HFF-Myc (cell line): ENCODE measurements at regions not wholly inside any gene's neighbourhood (a gene's known extent, or its start where the extent isn't known, plus 50 kb on each side); places are given as distances from the start of the nearest gene placed in this dataset.

Source experiments
- DNase-seq: peaks from one replicate; pipeline ENCODE4 v3.0.0-alpha.2; 2011; ENCODE audit warnings: low read depth; ENCODE audit errors: extremely low read depth
- H3K4me3 ChIP-seq: replicated peaks from 2 replicates; pipeline ENCODE4 v1.5.1; 2011; ENCODE audit warnings: low read depth, mild to moderate bottlenecking, control low read depth, low read length
- TF ChIP-seq, protein P1 (sequence below): IDR thresholded peaks from 2 replicates; pipeline ENCODE4 v1.5.1; 2012; ENCODE audit warnings: mild to moderate bottlenecking, low read depth, low read length, control low read depth; ENCODE audit errors: missing control alignments

- H3K4me3 ChIP-seq = no peak overlapping the region
- no peak for DNase-seq
- TF ChIP-seq, protein P1, sequence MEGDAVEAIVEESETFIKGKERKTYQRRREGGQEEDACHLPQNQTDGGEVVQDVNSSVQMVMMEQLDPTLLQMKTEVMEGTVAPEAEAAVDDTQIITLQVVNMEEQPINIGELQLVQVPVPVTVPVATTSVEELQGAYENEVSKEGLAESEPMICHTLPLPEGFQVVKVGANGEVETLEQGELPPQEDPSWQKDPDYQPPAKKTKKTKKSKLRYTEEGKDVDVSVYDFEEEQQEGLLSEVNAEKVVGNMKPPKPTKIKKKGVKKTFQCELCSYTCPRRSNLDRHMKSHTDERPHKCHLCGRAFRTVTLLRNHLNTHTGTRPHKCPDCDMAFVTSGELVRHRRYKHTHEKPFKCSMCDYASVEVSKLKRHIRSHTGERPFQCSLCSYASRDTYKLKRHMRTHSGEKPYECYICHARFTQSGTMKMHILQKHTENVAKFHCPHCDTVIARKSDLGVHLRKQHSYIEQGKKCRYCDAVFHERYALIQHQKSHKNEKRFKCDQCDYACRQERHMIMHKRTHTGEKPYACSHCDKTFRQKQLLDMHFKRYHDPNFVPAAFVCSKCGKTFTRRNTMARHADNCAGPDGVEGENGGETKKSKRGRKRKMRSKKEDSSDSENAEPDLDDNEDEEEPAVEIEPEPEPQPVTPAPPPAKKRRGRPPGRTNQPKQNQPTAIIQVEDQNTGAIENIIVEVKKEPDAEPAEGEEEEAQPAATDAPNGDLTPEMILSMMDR = no peak
Measured at GRCh38 chr21:15149600-15150224, 84.9 kb upstream of the NRIP1 start.

DNA sequence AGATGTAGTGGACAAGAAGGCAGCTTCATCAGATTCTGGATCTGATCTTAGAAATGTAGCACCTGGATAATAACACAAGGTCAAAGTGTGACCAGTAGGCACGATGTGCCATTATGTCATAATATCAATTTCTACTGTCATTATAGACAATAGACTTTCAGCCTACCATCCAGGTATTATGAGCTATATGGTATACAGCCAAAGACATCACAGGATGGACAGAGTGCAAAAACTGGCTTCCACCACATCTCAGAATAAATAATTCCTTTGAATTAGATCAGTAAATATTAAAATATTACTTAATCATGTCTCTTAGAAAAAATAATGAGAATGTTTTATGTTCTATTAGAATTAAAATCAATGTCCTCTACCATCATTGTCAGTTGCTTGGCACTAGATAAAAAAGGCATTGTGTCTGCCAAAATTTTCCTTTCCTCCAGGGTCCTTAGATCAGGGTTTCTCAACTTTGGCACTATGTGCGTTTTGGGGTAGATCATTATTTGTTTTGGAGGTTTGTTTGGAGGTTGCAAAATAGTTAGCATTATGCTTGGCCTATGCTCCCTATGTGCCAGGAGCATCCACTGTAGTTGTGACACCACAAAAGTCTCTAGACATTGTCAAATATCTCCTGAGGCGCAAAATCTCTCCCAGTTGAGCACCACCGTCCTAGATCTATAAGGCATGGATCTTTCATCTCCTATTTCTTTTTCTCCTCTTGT, 86.7 kb upstream of the NRIP1 start:
- H3K4me3 ChIP-seq = no peak overlapping the region
- no peak for DNase-seq
- TF ChIP-seq, protein P1 = no peak

DNA sequence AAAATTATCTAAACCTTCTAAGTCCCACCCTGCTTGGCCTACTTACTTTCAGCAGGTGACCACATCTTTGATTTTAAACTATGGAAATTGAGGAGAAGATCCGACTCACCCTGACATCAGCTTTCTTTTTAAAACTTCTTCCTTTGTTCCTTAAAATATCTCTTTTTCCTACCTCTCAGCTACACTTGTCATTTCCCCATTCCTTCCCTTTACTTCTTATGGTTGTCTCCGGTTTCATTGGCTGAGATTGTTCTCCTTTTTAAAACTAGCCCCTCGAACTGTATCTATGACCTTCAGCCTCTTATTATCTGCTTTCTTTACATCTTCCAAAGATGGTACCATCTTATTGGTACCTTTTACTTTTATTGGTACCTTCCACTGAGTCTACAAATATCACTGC, 87.8 kb upstream of the NRIP1 start:
- TF ChIP-seq, protein P1 = no peak
- no peak for DNase-seq
- no peak overlapping the region for H3K4me3 ChIP-seq

- H3K4me3 ChIP-seq = no peak overlapping the region
- TF ChIP-seq, protein P1 = no peak
- DNase-seq = no peak
Measured at GRCh38 chr21:15159382-15160020, 94.7 kb upstream of the NRIP1 start.

DNA sequence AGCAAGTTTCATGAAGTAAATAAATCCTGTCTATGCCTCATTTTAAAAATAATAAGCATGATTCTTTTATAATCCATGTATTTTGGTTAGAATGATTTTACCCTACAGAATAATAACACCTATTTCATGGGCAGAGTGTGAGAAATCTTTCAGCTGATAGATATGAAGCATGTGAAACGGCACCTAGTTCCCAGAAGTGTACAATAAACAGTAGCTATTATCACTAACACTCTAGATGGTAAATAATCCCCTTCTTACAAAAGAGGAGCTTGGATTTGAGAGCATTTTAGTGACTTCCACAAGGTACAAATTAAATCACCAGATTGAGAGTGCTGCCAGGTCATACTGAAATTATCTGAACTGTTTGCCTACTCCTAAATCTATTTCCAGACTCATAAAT, 95.3 kb upstream of the NRIP1 start:
- H3K4me3 ChIP-seq = no peak overlapping the region
- DNase-seq = no peak
- TF ChIP-seq, protein P1 = no peak

DNA sequence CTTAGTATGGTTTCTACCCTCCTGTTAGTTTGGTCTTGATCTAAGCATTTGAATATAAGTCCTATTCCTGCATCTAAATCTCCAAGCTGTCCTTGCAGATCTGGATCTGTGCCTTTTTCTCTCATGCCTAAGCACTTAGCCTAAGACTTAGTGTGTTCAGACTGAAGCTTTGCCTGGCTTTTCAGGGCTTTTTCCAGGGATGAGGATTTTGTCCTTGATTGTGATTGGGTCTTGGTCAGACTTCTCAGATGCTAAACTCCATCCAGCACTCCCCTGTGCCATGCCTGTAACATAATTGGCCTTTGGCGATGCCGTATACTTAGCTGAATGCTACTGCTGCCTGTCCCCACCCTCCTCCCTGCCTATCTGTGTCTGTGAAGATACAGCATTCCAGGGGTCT, 98.1 kb upstream of the NRIP1 start:
- H3K4me3 ChIP-seq = no peak overlapping the region
- TF ChIP-seq, protein P1 = no peak
- DNase-seq = no peak
